GM23338 (cell line): ENCODE measurements at regions not wholly inside any gene's neighbourhood (a gene's known extent, or its start where the extent isn't known, plus 50 kb on each side); places are given as distances from the start of the nearest gene placed in this dataset.

Experiments used
- CTCF ChIP-seq, 2 experiments: fragments of 200-600 bp in 1 of 2; sonication (generic) in 1 of 2; conservative IDR thresholded peaks; 2 replicates each; pipeline versions ENCODE4 v1.5.1 to v1.6.1; 2016 to 2017; ENCODE audit warnings: antibody characterized with exemption in 2 of 2, low read depth in 2 of 2, mild to moderate bottlenecking in 2 of 2, moderate library complexity in 1 of 2
- ETS1 ChIP-seq: IDR thresholded peaks from 2 replicates; pipeline ENCODE4 v1.6.1; 2016; ENCODE audit warnings: antibody characterized with exemption
- EZH2 ChIP-seq: fragments of 200-600 bp; sonication (generic); IDR thresholded peaks from one replicate; pipeline ENCODE4 v1.8.0; 2017; ENCODE audit warnings: antibody characterized with exemption, mild to moderate bottlenecking, low read depth; ENCODE audit not compliant: unreplicated experiment
- POLR2AphosphoS5 ChIP-seq: IDR thresholded peaks from 2 replicates; pipeline ENCODE4 v1.6.1; 2016; ENCODE audit warnings: antibody characterized with exemption, low read depth
- TF ChIP-seq, protein P1 (sequence below): fragments of 250-450 bp; sonication (Bioruptor Pico); IDR thresholded peaks from 2 replicates; pipeline ENCODE4 v1.5.0; 2020; ENCODE audit warnings: mild to moderate bottlenecking, moderate library complexity

DNA sequence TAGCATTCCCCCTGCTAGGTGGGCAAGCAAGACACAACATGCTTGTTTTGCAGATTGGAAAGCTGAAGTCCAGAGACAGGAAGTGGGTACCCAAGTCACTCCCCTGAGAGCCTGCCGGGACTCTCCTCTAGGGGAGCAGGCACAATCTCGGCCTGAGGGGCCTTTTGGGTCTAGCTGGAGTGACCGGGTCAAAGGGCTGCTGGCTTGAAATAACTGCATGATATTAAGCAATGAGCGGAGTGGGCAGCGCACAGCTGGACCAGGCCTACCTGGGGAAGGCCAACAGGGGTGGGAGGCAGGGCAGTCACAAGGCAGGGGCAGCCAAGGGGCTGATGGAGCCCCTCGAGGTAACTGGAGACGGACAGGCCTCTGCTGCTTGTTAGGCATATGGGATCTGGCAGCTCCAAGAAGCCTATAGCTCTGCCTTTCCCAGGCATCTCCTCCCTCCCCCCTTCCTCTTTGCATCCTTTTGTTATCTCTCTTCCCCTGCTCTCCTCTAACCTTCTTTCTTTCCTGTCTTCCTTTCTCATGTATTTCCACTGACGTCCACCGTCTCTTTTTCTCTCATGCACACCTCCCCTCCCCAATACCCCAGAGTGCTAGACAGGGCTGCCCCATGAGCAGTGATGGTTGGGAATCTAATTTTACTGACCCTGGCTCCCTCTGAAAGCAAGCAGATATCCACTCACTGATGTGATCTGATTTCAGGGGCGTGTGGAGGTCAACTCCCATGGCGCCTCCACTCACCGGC lies 237.5 kb downstream of the LOXHD1 start (continued):
- TF ChIP-seq, protein P1, sequence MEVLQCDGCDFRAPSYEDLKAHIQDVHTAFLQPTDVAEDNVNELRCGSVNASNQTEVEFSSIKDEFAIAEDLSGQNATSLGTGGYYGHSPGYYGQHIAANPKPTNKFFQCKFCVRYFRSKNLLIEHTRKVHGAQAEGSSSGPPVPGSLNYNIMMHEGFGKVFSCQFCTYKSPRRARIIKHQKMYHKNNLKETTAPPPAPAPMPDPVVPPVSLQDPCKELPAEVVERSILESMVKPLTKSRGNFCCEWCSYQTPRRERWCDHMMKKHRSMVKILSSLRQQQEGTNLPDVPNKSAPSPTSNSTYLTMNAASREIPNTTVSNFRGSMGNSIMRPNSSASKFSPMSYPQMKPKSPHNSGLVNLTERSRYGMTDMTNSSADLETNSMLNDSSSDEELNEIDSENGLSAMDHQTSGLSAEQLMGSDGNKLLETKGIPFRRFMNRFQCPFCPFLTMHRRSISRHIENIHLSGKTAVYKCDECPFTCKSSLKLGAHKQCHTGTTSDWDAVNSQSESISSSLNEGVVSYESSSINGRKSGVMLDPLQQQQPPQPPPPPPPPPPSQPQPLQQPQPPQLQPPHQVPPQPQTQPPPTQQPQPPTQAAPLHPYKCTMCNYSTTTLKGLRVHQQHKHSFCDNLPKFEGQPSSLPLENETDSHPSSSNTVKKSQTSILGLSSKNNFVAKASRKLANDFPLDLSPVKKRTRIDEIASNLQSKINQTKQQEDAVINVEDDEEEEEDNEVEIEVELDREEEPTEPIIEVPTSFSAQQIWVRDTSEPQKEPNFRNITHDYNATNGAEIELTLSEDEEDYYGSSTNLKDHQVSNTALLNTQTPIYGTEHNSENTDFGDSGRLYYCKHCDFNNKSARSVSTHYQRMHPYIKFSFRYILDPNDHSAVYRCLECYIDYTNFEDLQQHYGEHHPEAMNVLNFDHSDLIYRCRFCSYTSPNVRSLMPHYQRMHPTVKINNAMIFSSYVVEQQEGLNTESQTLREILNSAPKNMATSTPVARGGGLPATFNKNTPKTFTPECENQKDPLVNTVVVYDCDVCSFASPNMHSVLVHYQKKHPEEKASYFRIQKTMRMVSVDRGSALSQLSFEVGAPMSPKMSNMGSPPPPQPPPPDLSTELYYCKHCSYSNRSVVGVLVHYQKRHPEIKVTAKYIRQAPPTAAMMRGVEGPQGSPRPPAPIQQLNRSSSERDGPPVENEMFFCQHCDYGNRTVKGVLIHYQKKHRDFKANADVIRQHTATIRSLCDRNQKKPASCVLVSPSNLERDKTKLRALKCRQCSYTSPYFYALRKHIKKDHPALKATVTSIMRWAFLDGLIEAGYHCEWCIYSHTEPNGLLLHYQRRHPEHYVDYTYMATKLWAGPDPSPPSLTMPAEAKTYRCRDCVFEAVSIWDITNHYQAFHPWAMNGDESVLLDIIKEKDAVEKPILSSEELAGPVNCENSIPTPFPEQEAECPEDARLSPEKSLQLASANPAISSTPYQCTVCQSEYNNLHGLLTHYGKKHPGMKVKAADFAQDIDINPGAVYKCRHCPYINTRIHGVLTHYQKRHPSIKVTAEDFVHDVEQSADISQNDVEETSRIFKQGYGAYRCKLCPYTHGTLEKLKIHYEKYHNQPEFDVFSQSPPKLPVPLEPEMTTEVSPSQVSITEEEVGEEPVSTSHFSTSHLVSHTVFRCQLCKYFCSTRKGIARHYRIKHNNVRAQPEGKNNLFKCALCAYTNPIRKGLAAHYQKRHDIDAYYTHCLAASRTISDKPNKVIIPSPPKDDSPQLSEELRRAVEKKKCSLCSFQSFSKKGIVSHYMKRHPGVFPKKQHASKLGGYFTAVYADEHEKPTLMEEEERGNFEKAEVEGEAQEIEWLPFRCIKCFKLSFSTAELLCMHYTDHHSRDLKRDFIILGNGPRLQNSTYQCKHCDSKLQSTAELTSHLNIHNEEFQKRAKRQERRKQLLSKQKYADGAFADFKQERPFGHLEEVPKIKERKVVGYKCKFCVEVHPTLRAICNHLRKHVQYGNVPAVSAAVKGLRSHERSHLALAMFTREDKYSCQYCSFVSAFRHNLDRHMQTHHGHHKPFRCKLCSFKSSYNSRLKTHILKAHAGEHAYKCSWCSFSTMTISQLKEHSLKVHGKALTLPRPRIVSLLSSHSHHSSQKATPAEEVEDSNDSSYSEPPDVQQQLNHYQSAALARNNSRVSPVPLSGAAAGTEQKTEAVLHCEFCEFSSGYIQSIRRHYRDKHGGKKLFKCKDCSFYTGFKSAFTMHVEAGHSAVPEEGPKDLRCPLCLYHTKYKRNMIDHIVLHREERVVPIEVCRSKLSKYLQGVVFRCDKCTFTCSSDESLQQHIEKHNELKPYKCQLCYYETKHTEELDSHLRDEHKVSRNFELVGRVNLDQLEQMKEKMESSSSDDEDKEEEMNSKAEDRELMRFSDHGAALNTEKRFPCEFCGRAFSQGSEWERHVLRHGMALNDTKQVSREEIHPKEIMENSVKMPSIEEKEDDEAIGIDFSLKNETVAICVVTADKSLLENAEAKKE, result 0 out of 2 replicates have a peak, but pooled peaks have one; percentile 33
- TF ChIP-seq POLR2AphosphoS5 (no peak), EZH2 (no peak), CTCF (conservative IDR thresholded peaks at IDR 0.05; ENCODE audit: low read depth in 2 of 2) (peak in 1 of 2 experiments; percentile 9; a peak in 1 of 4 replicates), ETS1 (no peak)
